Glomerular visceral epithelial cell (primary cell): ENCODE measurements at regions not wholly inside any gene's neighbourhood (a gene's known extent, or its start where the extent isn't known, plus 50 kb on each side); places are given as distances from the start of the nearest gene placed in this dataset.

Experiments
- DNase-seq: peaks from one replicate; pipeline ENCODE4 v3.0.0-alpha.2; 2016; ENCODE audit errors: extremely low spot score

GRCh38 chr15:95995375-95996168 is 334.9 kb upstream of the NR2F2 start:
- no peak for DNase-seq

- DNase-seq, result no peak
Observed at GRCh38 chr15:95996494-95996893, 334.0 kb upstream of the NR2F2 start.

DNA sequence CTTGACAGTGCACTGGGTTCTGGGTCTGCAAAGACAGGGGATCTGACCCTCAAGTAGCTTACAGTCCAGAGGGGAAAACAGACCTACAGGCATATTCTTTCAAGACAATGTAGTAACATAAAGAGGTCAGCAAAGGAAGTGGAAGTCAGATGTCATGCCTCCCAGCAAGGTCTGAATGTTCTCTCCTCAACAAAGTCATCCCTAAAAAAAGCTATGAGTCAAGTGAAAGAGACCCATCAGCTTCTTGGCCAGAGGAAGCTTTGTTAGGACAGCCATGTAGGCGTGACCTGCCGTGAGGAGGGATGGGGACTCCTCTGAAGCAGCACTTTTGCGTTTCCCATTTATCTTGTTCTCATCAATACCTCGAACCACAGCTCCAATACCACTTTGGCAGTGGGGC is 331.6 kb upstream of the NR2F2 start:
- DNase-seq, result no peak

GRCh38 chr15:96002890-96003859 is 327.3 kb upstream of the NR2F2 start:
- DNase-seq, result no peak

GRCh38 chr15:96005906-96006305 is 324.6 kb upstream of the NR2F2 start:
- DNase-seq, result no peak

- no peak for DNase-seq
Observed at GRCh38 chr15:96011136-96011535, 319.4 kb upstream of the NR2F2 start.

- no peak for DNase-seq
Observed at GRCh38 chr15:96014939-96015338, 315.6 kb upstream of the NR2F2 start.

- DNase-seq, result no peak
Observed at GRCh38 chr15:96019114-96019513, 311.4 kb upstream of the NR2F2 start.

GRCh38 chr15:96020133-96020532 is 310.4 kb upstream of the NR2F2 start:
- no peak for DNase-seq

DNA sequence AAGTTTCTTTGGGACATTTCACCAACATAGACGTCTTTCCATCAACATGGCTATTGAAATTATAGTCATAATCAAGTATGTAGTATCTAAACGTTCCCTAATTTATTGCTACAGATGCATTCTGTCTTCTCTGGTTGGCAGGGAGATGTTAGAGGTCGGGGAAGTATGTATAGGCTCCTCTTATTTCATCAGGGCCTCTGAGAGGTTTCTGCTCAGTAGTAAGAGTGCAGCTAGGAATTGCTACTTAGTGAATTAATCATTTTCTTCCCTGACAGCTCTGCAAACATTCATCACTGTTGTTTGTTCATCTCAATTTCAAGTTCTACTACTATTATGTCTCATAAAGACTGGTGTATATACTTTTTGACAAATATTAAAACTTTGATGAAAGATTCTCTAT is 309.7 kb upstream of the NR2F2 start:
- no peak for DNase-seq

- no peak for DNase-seq
Observed at GRCh38 chr15:96023081-96023480, 307.4 kb upstream of the NR2F2 start.

- no peak for DNase-seq
Observed at GRCh38 chr15:96027501-96027900, 303.0 kb upstream of the NR2F2 start.

GRCh38 chr15:96028620-96029019 is 301.9 kb upstream of the NR2F2 start:
- DNase-seq, result no peak

GRCh38 chr15:96029172-96029571 is 301.3 kb upstream of the NR2F2 start:
- no peak for DNase-seq

- no peak for DNase-seq
Observed at GRCh38 chr15:96031426-96032110, 298.9 kb upstream of the NR2F2 start.

DNA sequence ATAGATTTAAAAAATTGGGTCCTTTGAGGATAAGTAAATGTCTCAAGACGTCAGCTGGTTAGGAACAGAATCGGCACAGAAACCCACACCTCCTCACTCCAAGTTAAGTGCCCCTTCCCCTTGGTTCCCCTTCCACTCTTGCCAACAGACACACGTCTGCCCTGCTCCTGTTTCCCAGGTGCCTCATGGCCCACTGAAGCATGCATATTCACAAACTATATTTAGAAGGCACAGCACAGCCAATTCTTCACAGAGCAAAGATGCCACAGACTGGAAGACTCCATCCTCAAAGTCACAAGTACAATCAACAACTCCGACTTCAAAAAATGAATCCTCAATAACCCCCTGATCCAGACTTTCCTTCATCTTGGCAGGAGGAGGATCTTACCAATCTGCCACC is 295.4 kb upstream of the NR2F2 start:
- DNase-seq, result no peak

DNA sequence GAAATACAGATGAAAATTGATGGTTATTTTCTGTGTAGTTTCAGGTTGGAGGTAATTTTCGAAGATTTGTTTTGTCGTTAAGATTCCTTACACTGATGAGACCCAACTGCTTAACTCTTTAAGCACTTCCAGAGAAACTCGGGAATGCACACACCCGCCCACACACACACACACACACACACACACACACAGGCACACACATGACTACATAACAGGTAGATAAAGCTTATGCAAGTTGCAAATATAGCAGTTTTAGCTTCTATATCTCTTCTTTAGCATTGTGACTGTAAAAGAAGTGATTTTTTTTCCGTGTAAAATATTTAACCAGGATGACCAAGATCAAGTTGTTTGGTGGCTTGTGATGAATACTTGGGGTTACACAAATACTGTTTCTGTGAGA is 294.9 kb upstream of the NR2F2 start:
- no peak for DNase-seq

DNA sequence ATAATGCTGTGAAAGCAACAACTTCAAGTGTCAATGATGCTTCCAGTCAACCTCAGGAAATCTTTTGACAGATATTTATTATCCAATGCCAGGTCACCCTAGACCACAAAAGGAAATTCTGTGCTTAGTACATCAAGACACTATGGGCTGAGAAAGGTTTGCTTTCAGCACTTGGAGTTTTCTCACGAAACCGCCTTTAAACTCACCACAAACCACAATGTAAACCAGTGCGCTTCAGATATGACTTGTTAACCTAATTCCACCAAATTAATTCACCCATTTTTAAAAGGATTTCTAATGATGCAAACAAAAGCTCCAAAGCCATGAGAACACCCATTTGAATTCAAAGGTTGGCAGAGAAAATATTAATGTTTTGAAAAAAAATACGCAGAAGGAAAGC is 292.9 kb upstream of the NR2F2 start:
- DNase-seq, result peak; percentile 50

DNA sequence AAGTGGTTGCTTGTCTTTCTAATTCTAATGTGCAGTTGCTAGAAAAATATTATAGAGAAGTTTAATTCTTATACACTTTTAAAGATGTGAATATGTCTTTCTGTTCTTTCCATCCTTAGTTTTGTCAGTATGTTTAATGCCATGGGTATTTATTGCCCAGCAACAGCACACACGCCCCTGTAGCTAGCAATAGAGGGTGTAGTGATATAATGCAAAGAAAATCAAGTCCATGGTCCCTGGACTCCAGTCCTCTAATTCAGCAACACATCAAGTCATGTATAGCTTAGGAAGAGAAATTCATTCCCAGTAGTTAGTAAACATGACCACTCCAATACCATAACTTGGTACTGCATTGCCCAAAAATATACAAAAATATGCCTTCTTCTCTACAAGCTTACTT is 292.4 kb upstream of the NR2F2 start:
- no peak for DNase-seq

DNA sequence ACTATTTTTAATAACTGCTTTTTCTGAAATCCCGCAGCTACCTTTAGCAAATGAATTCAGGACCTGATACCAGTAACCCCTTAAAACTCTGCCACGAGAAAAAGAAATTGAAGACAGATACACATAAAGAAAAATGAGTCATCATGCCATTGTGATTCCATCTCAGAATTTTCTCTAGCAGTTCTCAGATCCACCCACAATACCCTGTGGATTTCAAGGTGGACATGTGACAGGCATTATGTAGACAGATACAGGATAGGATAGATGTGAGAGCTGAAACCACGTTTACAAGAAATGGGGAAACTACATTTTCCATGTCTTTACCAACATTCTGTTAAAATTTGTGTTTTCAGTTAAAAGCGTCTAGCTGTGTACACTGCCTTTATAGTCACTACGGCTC is 291.9 kb upstream of the NR2F2 start:
- no peak for DNase-seq

DNA sequence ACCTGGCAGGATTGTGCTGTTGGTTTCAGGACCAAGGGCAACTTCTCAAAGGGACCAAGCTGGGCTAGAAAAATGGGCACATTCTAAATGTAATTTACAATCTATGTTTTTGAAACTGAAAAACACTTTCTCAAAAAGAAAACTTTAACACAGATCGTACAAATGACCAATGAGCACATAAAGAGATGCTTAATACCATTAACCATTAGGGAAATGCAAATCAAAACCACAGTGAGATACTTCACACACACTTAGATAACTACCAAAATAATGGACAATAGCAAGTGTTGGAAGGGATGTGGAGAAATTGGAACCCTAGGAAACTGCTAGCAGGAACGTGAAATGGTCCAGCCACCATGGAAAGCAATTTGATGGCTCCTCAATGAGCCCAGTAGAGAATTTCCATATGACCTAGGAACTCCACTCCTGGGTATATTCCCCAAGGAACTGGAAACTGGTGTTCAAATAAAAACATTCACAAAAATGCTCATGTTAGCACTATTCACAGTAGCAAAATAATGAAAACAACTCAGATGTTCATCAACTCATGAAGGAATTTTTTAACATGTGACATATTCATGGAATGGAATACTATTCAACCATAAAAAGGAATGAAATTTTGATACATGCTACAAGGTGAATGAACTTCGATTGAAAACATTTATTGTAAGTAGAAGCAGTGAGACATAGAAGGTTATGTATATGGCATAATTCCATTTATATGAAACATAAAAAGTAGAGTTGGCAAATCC is 288.3 kb upstream of the NR2F2 start:
- DNase-seq, result no peak
